NCI-H2171 (cell line): ENCODE measurements at regions not wholly inside any gene's neighbourhood (a gene's known extent, or its start where the extent isn't known, plus 50 kb on each side); places are given as distances from the start of the nearest gene placed in this dataset.

Source experiments
- DNase-seq: peaks from one replicate; lab custom pipeline; 2025; lab: John Stamatoyannopoulos, UW

GRCh38 chr18:47595831-47596501 is 334.5 kb downstream of the SMAD2 start:
- no peak for DNase-seq

GRCh38 chr18:47594621-47595086 is 335.8 kb downstream of the SMAD2 start:
- DNase-seq: no peak

GRCh38 chr18:47593744-47594472 is 336.6 kb downstream of the SMAD2 start:
- DNase-seq: no peak

GRCh38 chr18:47591429-47591828 is 339.0 kb downstream of the SMAD2 start:
- DNase-seq: no peak

GRCh38 chr18:47587587-47587986 is 336.1 kb upstream of the SKOR2 start:
- DNase-seq: no peak

- no peak for DNase-seq
Observed at GRCh38 chr18:47586418-47587070, 335.1 kb upstream of the SKOR2 start.

GRCh38 chr18:47585914-47586313 is 334.5 kb upstream of the SKOR2 start:
- DNase-seq: no peak

- no peak for DNase-seq
Observed at GRCh38 chr18:47585136-47585535, 333.7 kb upstream of the SKOR2 start.

GRCh38 chr18:47582093-47582492 is 330.6 kb upstream of the SKOR2 start:
- DNase-seq: no peak

- DNase-seq: no peak
Observed at GRCh38 chr18:47577520-47577919, 326.1 kb upstream of the SKOR2 start.

GRCh38 chr18:47574966-47575365 is 323.5 kb upstream of the SKOR2 start:
- DNase-seq: no peak

- DNase-seq: no peak
Observed at GRCh38 chr18:47571957-47572356, 320.5 kb upstream of the SKOR2 start.

GRCh38 chr18:47566809-47567208 is 315.3 kb upstream of the SKOR2 start:
- DNase-seq: no peak

- DNase-seq: no peak
Observed at GRCh38 chr18:47560723-47561715, 309.6 kb upstream of the SKOR2 start.

- DNase-seq: no peak
Observed at GRCh38 chr18:47558110-47558750, 306.8 kb upstream of the SKOR2 start.

GRCh38 chr18:47557160-47557559 is 305.7 kb upstream of the SKOR2 start:
- no peak for DNase-seq

GRCh38 chr18:47552783-47553182 is 301.3 kb upstream of the SKOR2 start:
- no peak for DNase-seq

- DNase-seq: no peak
Observed at GRCh38 chr18:47550611-47551010, 299.2 kb upstream of the SKOR2 start.

GRCh38 chr18:47549021-47549540 is 297.6 kb upstream of the SKOR2 start:
- no peak for DNase-seq

- no peak for DNase-seq
Observed at GRCh38 chr18:47547539-47548202, 296.2 kb upstream of the SKOR2 start.

GRCh38 chr18:47545613-47546012 is 294.2 kb upstream of the SKOR2 start:
- DNase-seq: no peak
